Stomach (tissue), 4 donors: ENCODE measurements at regions not wholly inside any gene's neighbourhood (a gene's known extent, or its start where the extent isn't known, plus 50 kb on each side); places are given as distances from the start of the nearest gene placed in this dataset.

Experiments
- POLR2AphosphoS5 ChIP-seq, 3 donors: sonication (generic); formaldehyde crosslinking; IDR thresholded peaks; one replicate each; pipeline ENCODE4 v1.6.1; 2016; ENCODE audit warnings: antibody characterized with exemption in 3 of 3
- TF ChIP-seq, protein P1 (sequence below), 7 experiments: fragments of 450-650 bp in 4 of 7; fragments of 200-600 bp in 3 of 7; sonication (generic) in 3 of 7; IDR thresholded peaks; one replicate each; pipeline ENCODE4 v1.5.1; 2016 to 2019; ENCODE audit warnings: antibody characterized with exemption in 7 of 7, control low read depth in 2 of 7, mild to moderate bottlenecking in 1 of 7

DNA sequence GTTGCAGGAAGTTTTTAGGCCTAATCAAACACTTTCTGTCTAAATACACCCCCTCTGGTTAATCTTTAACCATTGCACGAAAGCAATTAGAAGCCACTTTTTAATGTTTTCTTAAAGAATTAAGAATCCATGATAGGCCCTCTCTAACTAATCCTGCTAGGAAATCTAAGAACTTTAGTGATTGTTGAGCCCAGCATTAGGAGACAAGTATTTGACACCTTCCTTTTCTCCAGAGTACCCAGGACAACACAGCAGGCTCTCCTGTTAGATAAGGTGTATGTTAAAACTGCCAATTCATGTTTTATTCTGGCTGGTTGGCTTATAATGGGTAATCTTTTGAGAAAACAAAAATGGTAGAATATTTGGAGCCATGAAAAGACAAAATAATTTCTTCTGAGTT, 95.0 kb downstream of the ALX1 start:
- TF ChIP-seq, protein P1, sequence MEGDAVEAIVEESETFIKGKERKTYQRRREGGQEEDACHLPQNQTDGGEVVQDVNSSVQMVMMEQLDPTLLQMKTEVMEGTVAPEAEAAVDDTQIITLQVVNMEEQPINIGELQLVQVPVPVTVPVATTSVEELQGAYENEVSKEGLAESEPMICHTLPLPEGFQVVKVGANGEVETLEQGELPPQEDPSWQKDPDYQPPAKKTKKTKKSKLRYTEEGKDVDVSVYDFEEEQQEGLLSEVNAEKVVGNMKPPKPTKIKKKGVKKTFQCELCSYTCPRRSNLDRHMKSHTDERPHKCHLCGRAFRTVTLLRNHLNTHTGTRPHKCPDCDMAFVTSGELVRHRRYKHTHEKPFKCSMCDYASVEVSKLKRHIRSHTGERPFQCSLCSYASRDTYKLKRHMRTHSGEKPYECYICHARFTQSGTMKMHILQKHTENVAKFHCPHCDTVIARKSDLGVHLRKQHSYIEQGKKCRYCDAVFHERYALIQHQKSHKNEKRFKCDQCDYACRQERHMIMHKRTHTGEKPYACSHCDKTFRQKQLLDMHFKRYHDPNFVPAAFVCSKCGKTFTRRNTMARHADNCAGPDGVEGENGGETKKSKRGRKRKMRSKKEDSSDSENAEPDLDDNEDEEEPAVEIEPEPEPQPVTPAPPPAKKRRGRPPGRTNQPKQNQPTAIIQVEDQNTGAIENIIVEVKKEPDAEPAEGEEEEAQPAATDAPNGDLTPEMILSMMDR (IDR thresholded peaks at IDR 0.05): no peak
- no peak for TF ChIP-seq POLR2AphosphoS5 (IDR thresholded peaks at IDR 0.05)
